Colonic mucosa (tissue), 4 donors: ENCODE measurements at regions not wholly inside any gene's neighbourhood (a gene's known extent, or its start where the extent isn't known, plus 50 kb on each side); places are given as distances from the start of the nearest gene placed in this dataset.

Experiments
- DNase-seq: peaks from one replicate; pipeline ENCODE4 v3.0.0-alpha.2; 2020
- H3K27ac ChIP-seq: fragments of 200-600 bp; one replicate; pipeline ENCODE4 v1.8.0; 2021
- H3K27me3 ChIP-seq: fragments of 200-600 bp; one replicate; pipeline ENCODE4 v1.8.0; 2021
- H3K36me3 ChIP-seq: fragments of 200-600 bp; one replicate; pipeline ENCODE4 v1.8.0; 2021
- H3K4me1 ChIP-seq: fragments of 200-600 bp; one replicate; pipeline ENCODE4 v1.8.0; 2021; ENCODE audit warnings: mild to moderate bottlenecking
- H3K4me3 ChIP-seq: fragments of 200-600 bp; one replicate; pipeline ENCODE4 v1.8.0; 2021
- H3K9ac ChIP-seq, 2 donors: one replicate each; pipeline ENCODE4 v1.7.0; 2013; ENCODE audit warnings: control low read depth in 2 of 2, low read depth in 2 of 2, low read length in 2 of 2
- H3K9me3 ChIP-seq: fragments of 200-600 bp; one replicate; pipeline ENCODE4 v1.8.0; 2021
- intact Hi-C: fragments of 100-400 bp; cut with DNase I; formaldehyde crosslinking; loops from one replicate; pipeline ENCODE4 v1.14.1; 2022
- TF ChIP-seq, protein P1 (sequence below): fragments of 200-600 bp; IDR thresholded peaks from one replicate; pipeline ENCODE4 v1.8.0; 2022; ENCODE audit warnings: antibody characterized with exemption, mild to moderate bottlenecking
- donor health status: healthy.
- donor health status: DM: no; HTN: no; CAD: no.
- donor health status: DM: no; HTN: no; CAD: no.

DNA sequence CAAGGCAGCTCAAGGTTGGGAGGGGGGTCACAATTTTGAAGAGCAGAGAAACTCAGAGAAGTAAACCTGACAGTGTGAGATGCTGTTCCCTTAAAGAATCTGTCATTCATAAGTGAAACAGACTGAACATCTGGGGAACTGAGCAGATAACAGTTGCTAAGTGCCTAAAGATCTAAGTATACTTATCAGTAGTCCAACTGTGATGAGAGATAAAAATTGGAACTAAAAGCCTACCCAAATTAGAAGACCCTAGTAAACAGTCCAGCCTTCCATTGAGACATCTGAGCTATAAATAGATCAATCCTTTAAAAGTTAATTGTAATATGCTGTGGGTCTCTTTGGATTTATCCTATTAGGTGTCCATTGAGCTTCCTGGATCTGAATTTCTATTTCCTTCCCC, 692.8 kb upstream of the ZNF608 start:
- no peak for DNase-seq
- intact Hi-C loops = no loop called here

DNA sequence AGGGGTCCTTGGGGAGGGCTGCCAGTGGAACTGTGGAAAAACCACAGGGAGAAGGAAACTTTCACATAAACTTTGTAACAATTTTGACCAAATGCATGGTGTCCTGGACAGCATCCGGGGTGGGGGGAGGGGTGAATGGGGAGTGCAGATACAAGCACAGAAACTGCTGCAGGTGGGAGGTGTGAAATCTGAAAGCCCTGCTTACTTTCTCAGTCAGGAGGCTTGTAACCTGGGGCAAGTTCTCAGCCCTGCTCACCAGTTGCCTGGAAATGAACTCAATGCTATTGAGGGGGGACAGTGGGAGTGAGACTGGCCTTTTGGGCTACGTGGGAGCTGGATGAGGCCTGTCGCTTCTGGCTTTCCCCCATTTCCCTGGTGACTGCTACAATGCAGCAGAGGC, 694.5 kb upstream of the ZNF608 start:
- no peaks in the 10 kb centered on the region for H3K9me3 ChIP-seq
- intact Hi-C loops = no loop called here
- H3K4me3 ChIP-seq = no peak overlapping the region
- DNase-seq = no peak
- H3K27me3 ChIP-seq = no peaks in the 10 kb centered on the region
- no peak overlapping the region for H3K27ac ChIP-seq
- no peaks in the 10 kb centered on the region for H3K36me3 ChIP-seq
- H3K4me1 ChIP-seq = no peaks in the 10 kb centered on the region
- H3K9ac ChIP-seq = no peak overlapping the region
- TF ChIP-seq, protein P1, sequence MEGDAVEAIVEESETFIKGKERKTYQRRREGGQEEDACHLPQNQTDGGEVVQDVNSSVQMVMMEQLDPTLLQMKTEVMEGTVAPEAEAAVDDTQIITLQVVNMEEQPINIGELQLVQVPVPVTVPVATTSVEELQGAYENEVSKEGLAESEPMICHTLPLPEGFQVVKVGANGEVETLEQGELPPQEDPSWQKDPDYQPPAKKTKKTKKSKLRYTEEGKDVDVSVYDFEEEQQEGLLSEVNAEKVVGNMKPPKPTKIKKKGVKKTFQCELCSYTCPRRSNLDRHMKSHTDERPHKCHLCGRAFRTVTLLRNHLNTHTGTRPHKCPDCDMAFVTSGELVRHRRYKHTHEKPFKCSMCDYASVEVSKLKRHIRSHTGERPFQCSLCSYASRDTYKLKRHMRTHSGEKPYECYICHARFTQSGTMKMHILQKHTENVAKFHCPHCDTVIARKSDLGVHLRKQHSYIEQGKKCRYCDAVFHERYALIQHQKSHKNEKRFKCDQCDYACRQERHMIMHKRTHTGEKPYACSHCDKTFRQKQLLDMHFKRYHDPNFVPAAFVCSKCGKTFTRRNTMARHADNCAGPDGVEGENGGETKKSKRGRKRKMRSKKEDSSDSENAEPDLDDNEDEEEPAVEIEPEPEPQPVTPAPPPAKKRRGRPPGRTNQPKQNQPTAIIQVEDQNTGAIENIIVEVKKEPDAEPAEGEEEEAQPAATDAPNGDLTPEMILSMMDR = no peak

More for the DNA sequence above, 692.8 kb upstream of the ZNF608 start:
- no peak overlapping the region for H3K9ac ChIP-seq
- no peaks in the 10 kb centered on the region for H3K4me1 ChIP-seq
- TF ChIP-seq, protein P1 = no peak
- no peaks in the 10 kb centered on the region for H3K27me3 ChIP-seq
- no peak overlapping the region for H3K27ac ChIP-seq
- H3K4me3 ChIP-seq = no peak overlapping the region
- no peaks in the 10 kb centered on the region for H3K36me3 ChIP-seq
- H3K9me3 ChIP-seq = no peaks in the 10 kb centered on the region

- no peak overlapping the region for H3K9ac ChIP-seq
- no peak for DNase-seq
- H3K36me3 ChIP-seq = no peaks in the 10 kb centered on the region
- H3K27me3 ChIP-seq = no peaks in the 10 kb centered on the region
- H3K4me3 ChIP-seq = no peak overlapping the region
- H3K4me1 ChIP-seq = no peaks in the 10 kb centered on the region
- no peak overlapping the region for H3K27ac ChIP-seq
- intact Hi-C loops = no loop called here
- no peaks in the 10 kb centered on the region for H3K9me3 ChIP-seq
- TF ChIP-seq, protein P1 = no peak
These were observed 700.5 kb upstream of the ZNF608 start for GRCh38 chr5:125446986-125447385.

GRCh38 chr5:125450771-125451170, 704.3 kb upstream of the ZNF608 start:
- Histone ChIP-seq H3K27ac (no peak overlapping the region), H3K9me3 (no peaks in the 10 kb centered on the region), H3K4me1 (no peaks in the 10 kb centered on the region), H3K27me3 (no peaks in the 10 kb centered on the region), H3K36me3 (no peaks in the 10 kb centered on the region), H3K4me3 (no peak overlapping the region), H3K9ac (no peak overlapping the region)
- DNase-seq = no peak
- intact Hi-C loops = no loop called here
- TF ChIP-seq, protein P1 = no peak

DNA sequence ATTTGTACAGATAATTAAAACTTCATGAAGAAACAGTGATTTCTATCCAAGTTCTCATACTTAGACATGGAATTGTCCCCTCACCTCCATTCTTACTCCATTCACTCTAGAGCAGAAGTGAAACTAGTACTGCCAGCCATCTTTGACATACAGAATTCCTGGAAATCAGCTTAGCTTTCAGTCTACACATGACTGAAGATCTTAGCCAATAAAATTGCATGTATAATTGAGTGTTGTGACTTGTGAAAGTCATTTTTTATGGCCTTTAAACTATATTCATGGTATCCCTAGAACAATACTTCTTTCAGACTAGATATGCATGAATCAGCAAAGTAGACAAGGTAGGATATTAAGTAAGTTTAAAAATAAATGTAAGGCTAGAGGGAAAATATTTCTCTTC, 705.2 kb upstream of the ZNF608 start:
- Histone ChIP-seq H3K4me1 (no peaks in the 10 kb centered on the region), H3K9me3 (no peaks in the 10 kb centered on the region), H3K27ac (no peak overlapping the region), H3K27me3 (no peaks in the 10 kb centered on the region), H3K9ac (no peak overlapping the region), H3K36me3 (no peaks in the 10 kb centered on the region), H3K4me3 (no peak overlapping the region)
- no peak for DNase-seq
- TF ChIP-seq, protein P1 = no peak
- intact Hi-C loops = no loop called here

DNA sequence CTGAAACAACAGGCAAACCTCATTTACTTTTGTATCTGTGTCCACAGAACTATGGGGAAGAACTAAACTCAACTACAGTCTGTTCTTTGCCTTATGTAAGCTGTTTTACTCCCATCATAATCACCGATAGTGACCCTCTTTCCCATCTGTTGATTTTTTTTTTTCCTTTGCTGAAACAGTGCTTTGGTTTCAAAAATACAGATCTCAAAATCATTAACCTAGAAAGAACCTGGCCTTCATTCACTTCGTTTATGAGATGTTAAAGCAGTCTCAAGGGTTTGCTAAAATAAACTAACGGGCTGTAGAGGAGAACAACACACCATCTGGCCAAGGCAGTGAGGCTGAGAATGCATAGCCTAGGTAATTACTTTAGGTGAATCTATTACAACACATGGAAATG, 706.6 kb upstream of the ZNF608 start:
- H3K4me3 ChIP-seq = no peak overlapping the region
- intact Hi-C loops = no loop called here
- DNase-seq = no peak
- no peaks in the 10 kb centered on the region for H3K27me3 ChIP-seq
- H3K9me3 ChIP-seq = no peaks in the 10 kb centered on the region
- H3K4me1 ChIP-seq = no peaks in the 10 kb centered on the region
- TF ChIP-seq, protein P1 = no peak
- H3K36me3 ChIP-seq = no peaks in the 10 kb centered on the region
- H3K9ac ChIP-seq = no peak overlapping the region
- H3K27ac ChIP-seq = no peak overlapping the region
